Ishikawa (cell line): ENCODE measurements at regions not wholly inside any gene's neighbourhood (a gene's known extent, or its start where the extent isn't known, plus 50 kb on each side); places are given as distances from the start of the nearest gene placed in this dataset.

Experiments
- MAX ChIP-seq: IDR thresholded peaks from 2 replicates; pipeline ENCODE4 v1.6.1; 2012
- YY1 ChIP-seq: IDR thresholded peaks from 2 replicates; pipeline ENCODE4 v1.6.1; 2012; ENCODE audit warnings: low read depth

- no peak for TF ChIP-seq YY1
- no peak for TF ChIP-seq MAX
Observed at GRCh38 chr10:75312440-75312839, 76.7 kb upstream of the COMTD1 start.
